ENCODE measurements at regions not wholly inside any gene's neighbourhood (a gene's known extent, or its start where the extent isn't known, plus 50 kb on each side); places are given as distances from the start of the nearest gene placed in this dataset.

- DNase-seq = peak; percentile 7
Observed at GRCh38 chr7:106165337-106165736, 53.2 kb upstream of the SYPL1 start.

- DNase-seq = no peak
Observed at GRCh38 chr7:106163257-106163656, 51.1 kb upstream of the SYPL1 start.
